ENCODE measurements at regions not wholly inside any gene's neighbourhood (a gene's known extent, or its start where the extent isn't known, plus 50 kb on each side); places are given as distances from the start of the nearest gene placed in this dataset.
"Not testable (repeated sequence)": the region's sequence is repeated elsewhere in the genome, so short reads cannot be mapped to it uniquely, and the experiment has no call there.

GRCh38 chr12:3371018-3371417, 120.0 kb upstream of the PRMT8 start:
- DNase-seq = no peak

GRCh38 chr12:3375326-3375725, 115.7 kb upstream of the PRMT8 start:
- DNase-seq = no peak

DNA sequence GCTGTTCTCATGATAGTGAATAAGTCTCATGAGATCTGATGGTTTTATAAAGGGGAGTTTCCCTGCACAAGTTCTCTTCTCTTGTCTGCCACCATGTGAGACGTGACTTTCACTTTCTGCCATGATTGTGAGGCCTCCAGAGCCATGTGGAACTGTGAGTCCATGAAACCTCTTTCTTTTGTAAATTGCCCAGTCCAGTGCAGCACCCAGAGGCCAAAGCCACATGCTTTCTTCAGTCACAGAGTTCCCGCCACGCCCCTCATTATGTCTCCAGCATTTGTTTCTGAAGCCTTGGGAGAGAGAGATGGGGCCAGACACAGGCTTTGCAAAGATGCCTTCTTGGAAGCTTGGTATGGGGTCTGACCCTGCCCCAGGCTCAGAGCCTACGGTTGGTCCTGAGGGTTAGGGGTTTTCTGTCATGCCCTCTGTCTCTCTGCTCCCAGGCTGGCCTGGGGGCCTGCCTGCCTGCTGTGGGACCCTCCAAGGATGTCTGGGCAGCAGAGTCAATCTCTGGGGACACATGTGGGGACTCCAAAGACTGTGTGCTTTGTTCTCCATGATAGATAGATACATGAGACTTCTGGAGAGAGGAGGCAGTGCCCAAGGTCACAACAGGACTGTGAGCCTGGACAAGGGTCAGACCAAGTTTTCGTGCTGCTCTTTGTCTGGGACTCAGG, 114.1 kb upstream of the PRMT8 start:
- DNase-seq = no peak

GRCh38 chr12:3378655-3379054, 112.3 kb upstream of the PRMT8 start:
- DNase-seq = no peak

- no peak for DNase-seq
These were observed 111.9 kb upstream of the PRMT8 start for GRCh38 chr12:3379079-3379478.

DNA sequence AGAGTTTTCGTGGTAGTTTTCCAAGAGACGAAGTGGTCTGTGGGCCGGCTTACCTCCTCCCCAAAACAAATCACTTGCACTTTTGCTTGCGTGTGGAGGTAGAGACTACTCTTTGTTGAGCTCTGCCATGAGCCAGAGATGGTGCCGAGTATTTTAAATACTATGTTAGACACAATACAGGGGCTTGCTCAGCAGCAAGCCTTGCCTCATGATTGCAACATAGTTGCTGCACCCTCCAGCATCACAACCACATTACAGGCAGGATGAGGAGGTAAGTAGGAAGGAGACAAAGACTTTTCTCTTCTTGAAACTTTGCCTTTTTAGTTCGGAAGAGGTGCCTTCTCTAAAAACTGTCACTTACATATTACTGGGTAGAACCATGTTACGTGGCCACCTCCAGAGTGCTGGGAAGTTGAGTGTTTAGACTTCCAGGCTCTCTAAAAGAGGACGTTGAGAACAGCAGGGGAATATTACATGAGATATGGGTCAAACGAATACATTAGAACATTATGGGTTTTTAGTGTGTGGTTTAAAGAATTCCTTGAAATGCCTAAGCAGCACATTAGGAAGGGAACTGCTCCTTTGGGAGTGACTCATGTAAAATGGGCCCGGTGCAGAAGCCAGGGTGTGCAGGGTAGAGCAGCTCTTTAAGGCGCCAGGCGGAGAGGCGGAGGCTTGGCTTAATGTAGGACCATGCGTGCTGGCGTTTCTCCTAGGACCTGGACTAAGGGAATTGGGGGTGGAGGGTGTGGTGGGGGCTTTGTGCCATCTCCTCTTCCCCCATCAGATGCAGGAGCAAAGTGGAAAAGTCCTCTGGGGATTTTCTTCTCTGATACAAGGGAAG, 110.6 kb upstream of the PRMT8 start:
- no peak for DNase-seq

- no peak for DNase-seq
These were observed 109.7 kb upstream of the PRMT8 start for GRCh38 chr12:3381059-3382047.

DNA sequence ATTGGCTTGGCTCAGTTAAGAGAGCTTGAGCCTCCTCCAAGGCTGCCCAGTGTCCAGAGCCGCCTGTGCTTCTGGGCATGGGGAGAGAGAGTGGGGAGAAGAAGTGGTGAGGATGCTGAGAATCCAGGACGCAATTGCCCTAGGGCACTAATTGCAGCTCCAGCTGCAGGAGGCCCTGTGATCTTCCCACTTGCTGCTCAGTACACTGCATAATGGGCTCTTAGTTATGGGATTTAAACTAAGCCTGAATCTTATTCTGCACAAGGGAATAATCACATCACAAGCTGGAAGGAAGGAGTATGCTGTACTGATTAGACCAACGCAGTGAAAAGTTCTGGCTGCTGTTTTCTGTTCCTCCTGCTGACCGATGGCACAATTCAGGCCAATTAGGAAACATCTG, 101.0 kb upstream of the PRMT8 start:
- DNase-seq = no peak

DNA sequence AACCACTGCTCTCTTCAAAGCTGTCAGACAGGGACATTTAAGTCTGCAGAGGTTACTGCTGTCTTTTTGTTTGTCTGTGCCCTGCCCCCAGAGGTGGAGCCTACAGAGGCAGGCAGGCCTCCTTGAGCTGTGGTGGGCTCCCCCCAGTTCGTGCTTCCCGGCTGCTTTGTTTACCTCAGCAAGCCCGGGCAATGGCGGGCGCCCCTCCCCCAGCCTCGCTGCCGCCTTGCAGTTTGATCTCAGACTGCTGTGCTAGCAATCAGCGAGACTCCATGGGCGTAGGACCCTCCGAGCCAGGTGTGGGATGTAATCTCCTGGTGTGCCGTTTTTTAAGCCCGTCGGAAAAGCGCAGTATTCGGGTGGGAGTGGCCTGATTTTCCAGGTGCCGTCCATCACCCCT, 93.4 kb upstream of the PRMT8 start:
- not testable (repeated sequence) for DNase-seq

DNA sequence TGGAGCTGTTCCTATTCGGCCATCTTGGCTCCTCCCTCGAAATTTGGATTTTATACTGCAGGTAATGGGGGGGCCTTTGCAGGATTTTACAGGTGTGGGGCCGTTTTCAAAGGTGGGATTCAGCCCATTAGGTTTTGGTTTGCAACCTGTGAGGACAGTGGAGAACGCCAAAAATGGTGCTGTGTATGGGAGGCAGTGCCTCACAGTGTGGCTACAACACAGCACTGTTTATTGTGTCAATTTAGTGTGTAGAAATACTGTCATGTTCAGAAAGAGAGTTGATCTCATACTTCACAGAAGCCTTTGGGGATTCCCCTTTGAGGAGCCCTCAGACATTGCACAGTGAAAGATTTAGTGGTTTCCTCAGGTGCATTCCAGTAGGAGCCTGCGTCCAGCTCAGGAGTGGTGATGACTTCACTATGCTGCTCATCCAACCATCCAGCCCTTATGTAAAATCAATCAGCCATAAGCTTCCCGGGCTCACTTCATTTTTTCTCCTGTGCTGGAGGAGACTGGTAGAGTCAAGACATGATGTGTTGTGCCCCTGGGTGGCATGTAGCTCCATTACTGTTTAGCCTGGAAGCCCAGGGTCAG, 92.7 kb upstream of the PRMT8 start:
- no peak for DNase-seq

DNA sequence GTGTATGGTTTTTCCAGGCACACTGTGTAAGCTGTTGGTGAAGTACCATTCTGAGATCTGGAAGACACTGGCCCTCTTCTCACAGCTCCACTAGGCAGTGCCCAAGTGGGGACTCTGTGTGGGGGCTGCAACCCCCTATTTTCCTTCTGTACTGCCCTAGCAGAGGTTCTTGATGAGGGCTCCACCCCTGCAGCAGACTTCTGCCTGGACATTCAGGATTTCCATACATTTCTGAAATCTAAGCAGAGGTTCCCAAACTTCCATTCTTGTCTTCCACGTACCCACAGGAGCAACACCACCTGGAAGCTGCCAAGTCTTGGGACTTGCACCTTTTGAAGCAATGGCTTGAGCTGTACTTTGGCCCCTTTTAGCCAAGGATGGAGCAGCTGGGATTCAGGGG, 85.2 kb upstream of the PRMT8 start:
- DNase-seq = no peak

DNA sequence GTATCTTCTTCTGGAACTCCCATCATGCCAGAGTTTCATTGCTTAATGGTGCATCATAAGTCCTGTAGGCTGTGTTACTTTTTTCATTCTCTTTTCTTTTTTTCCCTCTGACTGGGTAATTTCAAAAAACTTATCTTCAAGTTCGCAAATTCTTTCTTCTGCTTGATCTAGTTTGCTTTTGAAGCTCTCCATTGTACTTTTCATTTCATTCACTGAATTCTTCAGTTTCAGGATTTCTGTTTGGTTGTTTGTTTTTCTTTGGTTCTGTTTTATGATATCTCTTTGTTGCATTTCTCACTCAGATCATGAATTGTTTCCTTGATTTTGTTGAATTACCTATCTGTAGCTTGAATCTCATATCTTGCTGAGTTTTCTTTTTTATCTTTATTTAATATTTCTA, 83.3 kb upstream of the PRMT8 start:
- DNase-seq = no peak

DNA sequence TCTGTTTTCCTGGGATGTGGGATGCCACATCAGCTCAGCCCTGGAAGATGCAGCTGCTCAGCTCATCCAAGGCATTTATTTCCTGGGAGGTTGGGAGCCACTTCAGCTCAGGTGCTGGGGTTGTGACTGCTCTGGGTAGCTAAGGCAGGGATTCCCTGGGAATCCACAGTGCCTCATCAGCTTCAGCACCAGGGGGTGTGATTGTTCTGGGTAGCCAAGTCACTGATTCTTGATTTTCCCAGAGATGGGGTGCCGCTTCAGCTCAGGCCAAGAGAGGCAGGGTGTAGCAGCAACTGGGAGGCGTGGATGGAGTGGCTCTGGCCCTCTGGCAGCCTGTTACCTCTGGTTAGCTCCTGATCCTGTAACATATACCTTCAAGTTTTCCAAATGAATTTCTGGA, 81.3 kb upstream of the PRMT8 start:
- no peak for DNase-seq

DNA sequence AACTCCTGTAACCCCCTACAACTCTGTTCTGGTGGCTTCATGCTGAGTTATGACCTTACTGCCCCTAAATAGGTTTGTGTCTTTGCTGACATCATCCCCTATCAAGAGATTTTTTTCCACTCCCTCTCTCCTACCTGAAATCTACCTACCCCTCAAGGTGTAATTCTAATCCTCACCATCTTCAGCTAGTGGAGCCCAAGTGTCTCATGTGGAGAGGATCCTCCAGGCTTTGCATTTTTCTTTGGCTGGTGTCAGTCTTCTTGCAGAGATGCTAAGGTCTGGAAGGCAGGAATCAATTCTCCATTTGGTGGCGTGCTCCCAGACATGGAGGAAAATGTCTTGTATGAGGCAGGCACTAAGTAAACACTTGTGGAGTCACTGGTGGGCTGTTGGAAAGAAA, 74.8 kb upstream of the PRMT8 start:
- DNase-seq = no peak

GRCh38 chr12:3416670-3417069, 74.3 kb upstream of the PRMT8 start:
- no peak for DNase-seq

DNA sequence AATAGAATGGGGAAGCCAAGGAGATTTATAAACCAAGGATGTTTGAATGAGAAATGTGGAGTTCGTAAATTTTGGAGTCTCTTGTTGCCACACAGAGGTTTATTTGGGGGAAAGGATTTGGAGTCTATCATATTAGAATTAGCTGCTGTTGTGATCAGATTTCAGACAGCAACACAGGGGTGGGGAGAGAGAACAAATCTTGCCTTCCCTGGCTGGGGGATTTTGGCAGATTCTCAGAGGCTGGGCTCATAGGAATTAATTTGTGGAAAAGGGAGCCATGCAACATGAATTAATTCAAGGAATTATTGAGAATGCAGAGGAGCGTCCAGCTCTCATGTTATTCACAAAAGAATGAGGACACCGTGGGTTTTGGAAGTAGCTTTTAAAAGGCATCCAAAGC, 73.9 kb upstream of the PRMT8 start:
- no peak for DNase-seq

DNA sequence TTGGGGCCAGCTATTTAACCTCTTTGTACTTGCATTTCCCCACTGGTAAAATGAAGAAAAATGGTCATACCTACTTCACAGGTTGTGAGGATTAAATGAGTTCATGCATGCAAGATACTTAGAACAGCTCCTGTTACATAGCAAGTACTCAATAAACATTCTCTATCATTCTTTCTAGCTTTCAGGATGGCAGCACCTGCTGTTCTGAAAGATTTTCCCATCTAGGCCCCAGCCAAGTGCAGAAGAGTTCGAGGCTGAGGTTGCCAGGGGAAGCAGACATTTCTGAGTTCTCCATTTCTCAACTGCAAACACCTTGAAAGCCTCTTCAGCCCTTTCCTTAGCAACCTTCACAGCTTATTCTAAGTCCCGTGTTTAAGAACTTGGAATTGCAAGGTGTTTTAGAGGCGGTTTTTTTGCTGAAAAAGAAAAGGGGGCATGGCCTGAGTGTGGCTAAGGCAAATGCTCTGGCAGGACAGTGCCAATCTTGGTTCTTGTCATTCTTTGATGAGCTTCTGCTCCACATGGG, 73.0 kb upstream of the PRMT8 start:
- no peak for DNase-seq

DNA sequence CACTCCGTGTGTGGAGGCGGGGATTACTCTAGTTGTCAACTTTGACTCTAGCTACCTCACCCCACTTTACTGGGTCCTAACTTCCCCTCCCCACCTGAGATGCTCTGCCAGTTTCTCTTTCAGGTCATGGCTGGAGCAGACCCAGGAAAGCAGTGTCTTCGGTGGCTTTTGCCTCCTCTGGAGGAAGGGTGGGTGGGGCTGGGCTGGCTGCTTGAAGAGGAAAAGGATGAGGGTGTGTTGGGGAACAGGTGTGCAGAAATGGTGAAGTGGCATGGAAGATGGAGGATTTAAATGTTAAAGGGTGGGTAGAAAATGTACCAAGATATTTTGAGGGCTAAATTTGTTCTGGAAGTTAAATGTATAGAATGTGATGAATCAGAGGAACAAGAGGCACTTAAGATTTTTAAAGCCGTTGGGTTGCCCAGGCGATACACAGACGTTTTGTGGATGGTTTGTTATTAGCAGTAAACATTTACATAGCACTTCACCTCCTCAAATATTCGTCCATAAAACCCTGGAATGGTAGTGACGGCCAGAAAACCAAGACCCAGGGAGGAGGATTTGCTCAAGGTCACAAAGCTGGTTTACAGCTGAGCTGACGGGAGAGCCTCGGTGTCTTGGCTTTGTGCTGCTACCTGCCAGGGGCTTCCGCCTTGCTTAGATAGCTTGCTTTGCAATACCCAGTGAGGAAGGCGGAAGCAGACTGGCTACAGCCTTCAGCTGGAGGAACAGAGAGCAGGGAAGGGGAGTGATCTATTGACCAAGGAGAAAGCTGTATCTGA, 72.2 kb upstream of the PRMT8 start:
- no peak for DNase-seq

GRCh38 chr12:3419558-3419957, 71.4 kb upstream of the PRMT8 start:
- no peak for DNase-seq

DNA sequence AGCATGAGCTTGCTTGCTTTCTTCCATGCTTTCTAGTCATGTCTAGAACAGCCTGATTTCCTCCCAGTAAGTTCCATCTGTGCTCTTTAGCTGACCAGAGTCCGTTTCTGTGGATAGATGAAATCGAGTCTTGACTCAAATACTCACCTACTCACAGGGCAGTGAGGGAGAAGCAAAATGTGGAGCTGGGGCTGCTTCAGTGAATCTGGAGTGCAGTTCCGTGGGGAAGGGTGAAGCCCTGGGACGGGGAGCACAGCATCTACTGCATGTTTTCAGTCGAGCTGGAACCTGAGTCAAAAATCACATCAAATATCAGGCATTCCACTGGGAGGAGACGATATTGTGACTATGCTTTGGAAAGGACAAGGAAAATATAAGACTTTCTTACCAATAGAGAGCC, 70.3 kb upstream of the PRMT8 start:
- DNase-seq = no peak

GRCh38 chr12:3421191-3421978, 69.6 kb upstream of the PRMT8 start:
- no peak for DNase-seq
